PC-3 (cell line): ENCODE measurements at regions not wholly inside any gene's neighbourhood (a gene's known extent, or its start where the extent isn't known, plus 50 kb on each side); places are given as distances from the start of the nearest gene placed in this dataset.

Source experiments
- EZH2 ChIP-seq: fragments of 300-600 bp; sonication (generic); IDR thresholded peaks from one replicate; pipeline ENCODE4 v1.6.1; 2017; ENCODE audit warnings: antibody characterized with exemption, mild to moderate bottlenecking, low read length; ENCODE audit not compliant: unreplicated experiment
- EZH2phosphoT487 ChIP-seq: fragments of 300-600 bp; sonication (generic); IDR thresholded peaks from 2 replicates; pipeline ENCODE4 v1.6.1; 2018; ENCODE audit warnings: mild to moderate bottlenecking, antibody characterized with exemption, low read length, borderline replicate concordance
- TF ChIP-seq, protein P1 (sequence below): fragments of 300-600 bp; sonication (generic); conservative IDR thresholded peaks from 2 replicates; pipeline ENCODE4 v1.5.1; 2017; ENCODE audit warnings: antibody characterized with exemption, low read depth, mild to moderate bottlenecking, low read length

DNA sequence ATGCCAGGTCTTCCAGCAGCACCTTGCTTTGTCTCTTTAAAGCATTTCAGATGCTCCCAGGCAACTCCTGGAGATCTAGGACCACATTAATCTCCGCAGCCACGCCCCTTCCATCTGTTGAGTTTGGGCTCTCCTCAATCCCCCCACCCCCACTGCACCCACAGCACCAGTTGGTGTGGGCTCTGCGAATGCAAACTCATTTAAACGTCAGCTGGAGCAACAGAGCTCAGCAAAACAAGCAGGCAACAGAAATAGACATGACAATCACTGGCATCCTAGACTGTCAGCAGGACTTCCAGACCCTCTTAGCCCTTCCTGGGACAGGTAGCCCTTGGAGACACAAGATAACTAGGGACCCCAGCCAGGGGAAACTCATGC lies 106.9 kb downstream of the LSM3 start:
- TF ChIP-seq EZH2phosphoT487 (no peak), EZH2 (no peak)
- TF ChIP-seq, protein P1, sequence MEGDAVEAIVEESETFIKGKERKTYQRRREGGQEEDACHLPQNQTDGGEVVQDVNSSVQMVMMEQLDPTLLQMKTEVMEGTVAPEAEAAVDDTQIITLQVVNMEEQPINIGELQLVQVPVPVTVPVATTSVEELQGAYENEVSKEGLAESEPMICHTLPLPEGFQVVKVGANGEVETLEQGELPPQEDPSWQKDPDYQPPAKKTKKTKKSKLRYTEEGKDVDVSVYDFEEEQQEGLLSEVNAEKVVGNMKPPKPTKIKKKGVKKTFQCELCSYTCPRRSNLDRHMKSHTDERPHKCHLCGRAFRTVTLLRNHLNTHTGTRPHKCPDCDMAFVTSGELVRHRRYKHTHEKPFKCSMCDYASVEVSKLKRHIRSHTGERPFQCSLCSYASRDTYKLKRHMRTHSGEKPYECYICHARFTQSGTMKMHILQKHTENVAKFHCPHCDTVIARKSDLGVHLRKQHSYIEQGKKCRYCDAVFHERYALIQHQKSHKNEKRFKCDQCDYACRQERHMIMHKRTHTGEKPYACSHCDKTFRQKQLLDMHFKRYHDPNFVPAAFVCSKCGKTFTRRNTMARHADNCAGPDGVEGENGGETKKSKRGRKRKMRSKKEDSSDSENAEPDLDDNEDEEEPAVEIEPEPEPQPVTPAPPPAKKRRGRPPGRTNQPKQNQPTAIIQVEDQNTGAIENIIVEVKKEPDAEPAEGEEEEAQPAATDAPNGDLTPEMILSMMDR, result no peak
